Endothelial cell of umbilical vein (primary cell): ENCODE measurements at regions not wholly inside any gene's neighbourhood (a gene's known extent, or its start where the extent isn't known, plus 50 kb on each side); places are given as distances from the start of the nearest gene placed in this dataset.

Experiments used
- BruUV-seq: library from RNA; stranded (reverse); fragments of 400-500 nt; replicated peaks from 2 replicates; lab custom pipeline; 2021; lab: Mats Ljungman, UMichigan
- CTCF ChIA-PET: fragments of 300-600, 350-600 bp; sonication (Branson Sonifier 250); formaldehyde crosslinking; loops from one replicate; lab custom pipeline; 2021; ENCODE audit warnings: antibody characterized with exemption, inconsistent platforms; lab: Charles Lee
- POLR2A ChIA-PET: fragments of 300-600, 350-600 bp; sonication (Branson Sonifier 250); formaldehyde crosslinking; loops from one replicate; lab custom pipeline; 2021; ENCODE audit warnings: antibody characterized with exemption, inconsistent platforms; lab: Charles Lee
- DNase-seq: peaks from one replicate; pipeline ENCODE4 v3.0.0-alpha.2; 2011; ENCODE audit warnings: low read depth, low spot score
- FAIRE-seq: peaks from 2 replicates; lab custom pipeline; 2011; peaks lifted over from hg19 to GRCh38; lab: Jason Lieb, UNC
- H2AFZ ChIP-seq: 2 replicates; pipeline ENCODE4 v1.6.0; 2012; ENCODE audit warnings: low read depth, low read length, control low read depth, inconsistent platforms
- H3K27ac ChIP-seq: 2 replicates; pipeline ENCODE4 v1.5.1; 2011; ENCODE audit warnings: low read depth, mild to moderate bottlenecking, control low read depth, low read length, moderate library complexity; ENCODE audit not compliant: insufficient read depth
- H3K27me3 ChIP-seq, 2 experiments: 2 replicates each; pipeline versions ENCODE4 v1.6.0 to v1.6.1; 2011; ENCODE audit warnings: low read length in 2 of 2, mixed read lengths in 1 of 2; ENCODE audit not compliant: control insufficient read depth in 2 of 2, insufficient read depth in 2 of 2
- H3K36me3 ChIP-seq, 2 experiments: 2 replicates in 1 of 2; 3 replicates in 1 of 2; pipeline ENCODE4 v1.5.1; 2011; ENCODE audit warnings: low read length in 2 of 2, mild to moderate bottlenecking in 1 of 2, moderate library complexity in 1 of 2; ENCODE audit not compliant: control insufficient read depth in 2 of 2, insufficient read depth in 2 of 2; ENCODE audit errors: extremely low read depth in 1 of 2
- H3K4me1 ChIP-seq: 3 replicates; pipeline ENCODE4 v1.5.1; 2011; ENCODE audit warnings: mild to moderate bottlenecking, low read length; ENCODE audit not compliant: control insufficient read depth, insufficient read depth; ENCODE audit errors: extremely low read depth
- H3K4me2 ChIP-seq: 2 replicates; pipeline ENCODE4 v1.6.1; 2011; ENCODE audit warnings: low read length, control low read depth, mixed read lengths; ENCODE audit not compliant: insufficient read depth
- H3K4me3 ChIP-seq, 3 experiments: fragments of 200-600 bp in 1 of 3; sonication (generic), shearing (Covaris generic) in 1 of 3; replicated peaks in 1 of 3; 2 replicates each; pipeline ENCODE4 v1.5.1; 2011 to 2016; ENCODE audit warnings: control low read depth in 3 of 3, low read length in 3 of 3, mild to moderate bottlenecking in 2 of 3, inconsistent platforms in 1 of 3, low read depth in 1 of 3, moderate library complexity in 1 of 3; ENCODE audit not compliant: insufficient read depth in 1 of 3
- H3K79me2 ChIP-seq: 2 replicates; pipeline ENCODE4 v1.6.0; 2012; ENCODE audit warnings: low read length, inconsistent platforms; ENCODE audit not compliant: control insufficient read depth, insufficient read depth
- H3K9ac ChIP-seq: replicated peaks from 2 replicates; pipeline ENCODE3; 2011; ENCODE audit warnings: low read length, control low read depth; ENCODE audit not compliant: insufficient read depth; ENCODE audit errors: extremely low read depth
- H3K9me1 ChIP-seq: replicated peaks from 3 replicates; pipeline ENCODE4 v1.6.0; 2011; ENCODE audit warnings: mild to moderate bottlenecking, low read length; ENCODE audit not compliant: control insufficient read depth, insufficient read depth; ENCODE audit errors: extremely low read depth
- H3K9me3 ChIP-seq: replicated peaks from 2 replicates; pipeline ENCODE4 v1.5.1; 2012; ENCODE audit warnings: low read length, inconsistent platforms; ENCODE audit not compliant: control insufficient read depth, insufficient read depth
- H4K20me1 ChIP-seq: replicated peaks from 2 replicates; pipeline ENCODE3; 2011; ENCODE audit warnings: mild to moderate bottlenecking, low read length; ENCODE audit not compliant: control insufficient read depth, insufficient read depth; ENCODE audit errors: extremely low read depth
- CTCF ChIP-seq, 2 donors: IDR thresholded peaks; 1 replicate in 1 of 2; 2 replicates in 1 of 2; pipeline ENCODE4 v1.5.1; 2011; ENCODE audit warnings: low read length in 2 of 2, mild to moderate bottlenecking in 2 of 2, moderate library complexity in 2 of 2, control low read depth in 1 of 2, inconsistent platforms in 1 of 2, low read depth in 1 of 2; ENCODE audit not compliant: insufficient read depth in 1 of 2; ENCODE audit errors: extremely low read depth in 1 of 2
- EZH2 ChIP-seq: IDR thresholded peaks from 2 replicates; pipeline ENCODE4 v1.6.1; 2012; ENCODE audit warnings: borderline replicate concordance, low read depth, mild to moderate bottlenecking, moderate library complexity, low read length, inconsistent platforms; ENCODE audit not compliant: severe bottlenecking
- FOS ChIP-seq: IDR thresholded peaks from 2 replicates; pipeline ENCODE4 v1.6.1; 2011; ENCODE audit warnings: mild to moderate bottlenecking, low read length, moderate library complexity, borderline replicate concordance; ENCODE audit not compliant: insufficient read depth
- GATA2 ChIP-seq: IDR thresholded peaks from 2 replicates; pipeline ENCODE4 v1.7.0; 2011; ENCODE audit warnings: low read depth, mild to moderate bottlenecking, moderate library complexity, mixed read lengths, low read length; ENCODE audit not compliant: insufficient read length, insufficient read depth
- JUN ChIP-seq: IDR thresholded peaks from 2 replicates; pipeline ENCODE4 v1.6.1; 2011; ENCODE audit warnings: borderline replicate concordance, low read depth; ENCODE audit not compliant: insufficient read length, insufficient read depth
- MAX ChIP-seq: IDR thresholded peaks from 2 replicates; pipeline ENCODE4 v1.6.1; 2011; ENCODE audit not compliant: insufficient read depth, insufficient read length
- MYC ChIP-seq: IDR thresholded peaks from one replicate; pipeline ENCODE4 v1.6.1; 2011; ENCODE audit warnings: mild to moderate bottlenecking, low read depth, low read length
- POLR2A ChIP-seq: IDR thresholded peaks from 2 replicates; pipeline ENCODE4 v1.6.1; 2012; ENCODE audit warnings: low read depth, mild to moderate bottlenecking, control low read depth, low read length
- POLR2AphosphoS5 ChIP-seq: IDR thresholded peaks from 2 replicates; pipeline ENCODE4 v1.6.1; 2012; ENCODE audit warnings: low read depth, mild to moderate bottlenecking, control low read depth, low read length, moderate library complexity; ENCODE audit not compliant: insufficient read depth
- dilution Hi-C: fragments of 300-500 bp; cut with MboI; formaldehyde crosslinking; loops from one replicate; pipeline ENCODE4 v1.15.0; 2019; ENCODE audit warnings: low sequenced_read_pairs; ENCODE audit not compliant: extremely low pct_ligation_motif_present
- intact Hi-C: fragments of 100-400 bp; cut with micrococcal nuclease; formaldehyde crosslinking; loops from one replicate; pipeline ENCODE4 v1.10.0; 2022

GRCh38 chr5:56527174-56527573 lies 288.2 kb upstream of the MAP3K1 start:
- H3K9ac ChIP-seq: no peak overlapping the region
- no peak for FAIRE-seq
- no peaks in the 10 kb centered on the region for H3K9me3 ChIP-seq
- H3K4me2 ChIP-seq: no peak overlapping the region
- ChIA-PET CTCF (no interaction called here), POLR2A (no interaction called here)
- no peak overlapping the region for H3K4me3 ChIP-seq
- peaks cover 2 to 4% of the 10 kb centered on the region in 2 experiments for H3K27me3 ChIP-seq
- BruUV-seq: no TSS peak
- no peak overlapping the region for H2AFZ ChIP-seq
- no peaks in the 10 kb centered on the region for H3K4me1 ChIP-seq
- H4K20me1 ChIP-seq: no peaks in the 10 kb centered on the region
- TF ChIP-seq JUN (no peak), MAX (no peak), CTCF (IDR thresholded peaks at IDR 0.05; ENCODE audit: extremely low read depth in 1 of 2, insufficient read depth in 1 of 2, low read depth in 1 of 2, low read length in 2 of 2) (no peak), MYC (no peak)
- no peaks in the 10 kb centered on the region for H3K36me3 ChIP-seq
- intact Hi-C loops: no loop called here
- dilution Hi-C loops: no loop called here
- DNase-seq: no peak
- H3K9me1 ChIP-seq: no peaks in the 10 kb centered on the region
- no peaks in the 10 kb centered on the region for H3K79me2 ChIP-seq
- no peak overlapping the region for H3K27ac ChIP-seq

GRCh38 chr5:56525113-56525512 lies 290.2 kb upstream of the MAP3K1 start:
- no peaks in the 10 kb centered on the region for H3K9me3 ChIP-seq
- dilution Hi-C loops: no loop called here
- intact Hi-C loops: no loop called here
- BruUV-seq: no TSS peak
- H3K36me3 ChIP-seq: no peaks in the 10 kb centered on the region
- H3K9ac ChIP-seq: no peak overlapping the region
- H3K4me2 ChIP-seq: no peak overlapping the region
- peak; percentile 16 for DNase-seq
- FAIRE-seq: no peak
- H4K20me1 ChIP-seq: no peaks in the 10 kb centered on the region
- ChIA-PET POLR2A (no interaction called here), CTCF (no interaction called here)
- H3K4me3 ChIP-seq: no peak overlapping the region
- H3K4me1 ChIP-seq: no peaks in the 10 kb centered on the region
- H3K9me1 ChIP-seq: no peaks in the 10 kb centered on the region
- no peaks in the 10 kb centered on the region for H3K79me2 ChIP-seq
- TF ChIP-seq MAX: no peak
- no peak for TF ChIP-seq EZH2
- TF ChIP-seq GATA2: no peak
- TF ChIP-seq POLR2AphosphoS5: no peak
- no peak for TF ChIP-seq CTCF (IDR thresholded peaks at IDR 0.05; ENCODE audit: extremely low read depth in 1 of 2, insufficient read depth in 1 of 2, low read depth in 1 of 2, low read length in 2 of 2)
- TF ChIP-seq JUN: no peak
- TF ChIP-seq POLR2A: no peak
- TF ChIP-seq FOS: no peak
- TF ChIP-seq MYC: no peak
- no peak overlapping the region for H2AFZ ChIP-seq
- peaks cover 2 to 4% of the 10 kb centered on the region in 2 experiments for H3K27me3 ChIP-seq
- H3K27ac ChIP-seq: no peak overlapping the region
